A673 (cell line): ENCODE measurements at regions not wholly inside any gene's neighbourhood (a gene's known extent, or its start where the extent isn't known, plus 50 kb on each side); places are given as distances from the start of the nearest gene placed in this dataset.

Source experiments
- BruUV-seq: library from RNA; stranded (reverse); fragments of 400-500 nt; replicated peaks from 2 replicates; lab custom pipeline; 2021; lab: Mats Ljungman, UMichigan
- CTCF ChIA-PET: fragments of 300-600 bp; sonication (Branson Sonifier 250); formaldehyde crosslinking; loops from one replicate; lab custom pipeline; 2022; ENCODE audit warnings: antibody characterized with exemption; lab: Charles Lee
- POLR2A ChIA-PET: fragments of 300-600 bp; sonication (Branson Sonifier 250); formaldehyde crosslinking; loops from one replicate; lab custom pipeline; 2022; ENCODE audit warnings: antibody characterized with exemption; ENCODE audit not compliant: low non-redundant PET; lab: Charles Lee
- DNase-seq: peaks from one replicate; pipeline ENCODE4 v3.0.0-alpha.2; 2015; ENCODE audit warnings: low spot score
- H3K27ac ChIP-seq: fragments of 200-600 bp; sonication (generic); 2 replicates; pipeline ENCODE4 v1.5.1; 2016; ENCODE audit warnings: mixed run types, low read depth, mild to moderate bottlenecking, mixed read lengths, antibody characterized with exemption, low read length; ENCODE audit not compliant: poor library complexity, severe bottlenecking
- H3K27me3 ChIP-seq: fragments of 200-600 bp; sonication (generic); replicated peaks from 2 replicates; pipeline ENCODE4 v1.6.1; 2017; ENCODE audit warnings: mixed run types, low read depth, mild to moderate bottlenecking, mixed read lengths, antibody characterized with exemption, low read length; ENCODE audit not compliant: insufficient read depth, poor library complexity
- H3K36me3 ChIP-seq: fragments of 200-600 bp; sonication (generic); 2 replicates; pipeline ENCODE4 v1.6.1; 2016; ENCODE audit warnings: mixed run types, mild to moderate bottlenecking, mixed read lengths, antibody characterized with exemption, low read length; ENCODE audit not compliant: insufficient read depth, poor library complexity, severe bottlenecking
- H3K4me1 ChIP-seq: fragments of 200-600 bp; sonication (generic); 2 replicates; pipeline ENCODE4 v1.6.1; 2017; ENCODE audit warnings: mixed run types, mild to moderate bottlenecking, mixed read lengths, antibody characterized with exemption, low read length; ENCODE audit not compliant: insufficient read depth, poor library complexity, severe bottlenecking
- H3K4me3 ChIP-seq: fragments of 200-600 bp; sonication (generic); 2 replicates; pipeline ENCODE4 v1.5.1; 2016; ENCODE audit warnings: low read depth, mixed run types, mild to moderate bottlenecking, mixed read lengths, low read length; ENCODE audit not compliant: poor library complexity, severe bottlenecking
- H3K9me3 ChIP-seq: fragments of 200-600 bp; sonication (generic); 2 replicates; pipeline ENCODE4 v1.6.1; 2016; ENCODE audit warnings: mixed run types, low read depth, mild to moderate bottlenecking, mixed read lengths, antibody characterized with exemption, low read length; ENCODE audit not compliant: poor library complexity, severe bottlenecking
- EZH2 ChIP-seq: fragments of 200-600 bp; sonication (generic); IDR thresholded peaks from 2 replicates; pipeline ENCODE4 v1.6.1; 2017; ENCODE audit warnings: borderline replicate concordance, low read depth, mild to moderate bottlenecking, mixed read lengths, antibody characterized with exemption, low read length; ENCODE audit not compliant: poor library complexity, severe bottlenecking
- intact Hi-C: fragments of 100-400 bp; cut with micrococcal nuclease; formaldehyde crosslinking; loops from one replicate; pipeline ENCODE4 v1.10.0; 2022; ENCODE audit not compliant: unreplicated experiment
- TF ChIP-seq, protein P1 (sequence below): fragments of 300-800, 200-600 bp; sonication (generic); conservative IDR thresholded peaks from 2 replicates; pipeline ENCODE4 v1.5.1; 2017; ENCODE audit warnings: low read depth, mild to moderate bottlenecking, antibody characterized with exemption, low read length, moderate library complexity, mixed read lengths

DNA sequence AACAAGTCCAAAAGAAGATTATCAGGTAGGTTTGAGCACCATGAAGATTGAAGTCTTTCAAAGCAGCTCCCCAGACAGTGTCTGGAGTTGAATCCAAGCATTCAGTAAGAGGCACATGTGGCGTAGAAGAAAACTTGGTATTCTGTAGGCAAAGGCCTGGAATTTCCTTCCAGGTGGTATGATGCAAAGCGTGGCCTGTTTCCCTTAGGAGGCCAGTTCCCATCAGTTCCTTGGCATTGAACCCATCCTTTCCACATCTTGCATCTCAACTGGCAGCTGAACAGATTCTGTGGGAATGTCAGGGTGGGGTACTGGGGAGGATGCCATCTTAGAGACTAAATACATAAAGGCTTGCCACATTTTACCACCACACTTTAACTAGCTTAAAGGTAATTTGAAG, 516.0 kb downstream of the BTBD3 start:
- CTCF ChIA-PET, result no interaction called here
- Histone ChIP-seq H3K36me3 (no peaks in the 10 kb centered on the region), H3K9me3 (no peaks in the 10 kb centered on the region), H3K4me1 (no peaks in the 10 kb centered on the region), H3K27ac (no peak overlapping the region), H3K4me3 (no peak overlapping the region), H3K27me3 (no peaks in the 10 kb centered on the region)
- no TSS peak for BruUV-seq
- no peak for TF ChIP-seq EZH2
- TF ChIP-seq, protein P1, sequence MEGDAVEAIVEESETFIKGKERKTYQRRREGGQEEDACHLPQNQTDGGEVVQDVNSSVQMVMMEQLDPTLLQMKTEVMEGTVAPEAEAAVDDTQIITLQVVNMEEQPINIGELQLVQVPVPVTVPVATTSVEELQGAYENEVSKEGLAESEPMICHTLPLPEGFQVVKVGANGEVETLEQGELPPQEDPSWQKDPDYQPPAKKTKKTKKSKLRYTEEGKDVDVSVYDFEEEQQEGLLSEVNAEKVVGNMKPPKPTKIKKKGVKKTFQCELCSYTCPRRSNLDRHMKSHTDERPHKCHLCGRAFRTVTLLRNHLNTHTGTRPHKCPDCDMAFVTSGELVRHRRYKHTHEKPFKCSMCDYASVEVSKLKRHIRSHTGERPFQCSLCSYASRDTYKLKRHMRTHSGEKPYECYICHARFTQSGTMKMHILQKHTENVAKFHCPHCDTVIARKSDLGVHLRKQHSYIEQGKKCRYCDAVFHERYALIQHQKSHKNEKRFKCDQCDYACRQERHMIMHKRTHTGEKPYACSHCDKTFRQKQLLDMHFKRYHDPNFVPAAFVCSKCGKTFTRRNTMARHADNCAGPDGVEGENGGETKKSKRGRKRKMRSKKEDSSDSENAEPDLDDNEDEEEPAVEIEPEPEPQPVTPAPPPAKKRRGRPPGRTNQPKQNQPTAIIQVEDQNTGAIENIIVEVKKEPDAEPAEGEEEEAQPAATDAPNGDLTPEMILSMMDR, result no peak
- intact Hi-C loops, result no loop called here
- DNase-seq, result no peak
- POLR2A ChIA-PET, result no interaction called here

GRCh38 chr20:12434672-12435071, 517.0 kb downstream of the BTBD3 start:
- BruUV-seq, result no TSS peak
- CTCF ChIA-PET, result no interaction called here
- H3K4me3 ChIP-seq, result no peak overlapping the region
- POLR2A ChIA-PET, result no interaction called here
- H3K27me3 ChIP-seq, result no peaks in the 10 kb centered on the region
- no peak for TF ChIP-seq EZH2
- TF ChIP-seq, protein P1, result no peak
- H3K4me1 ChIP-seq, result no peaks in the 10 kb centered on the region
- no peaks in the 10 kb centered on the region for H3K36me3 ChIP-seq
- no peak for DNase-seq
- H3K9me3 ChIP-seq, result no peaks in the 10 kb centered on the region
- no peak overlapping the region for H3K27ac ChIP-seq
- intact Hi-C loops, result no loop called here

DNA sequence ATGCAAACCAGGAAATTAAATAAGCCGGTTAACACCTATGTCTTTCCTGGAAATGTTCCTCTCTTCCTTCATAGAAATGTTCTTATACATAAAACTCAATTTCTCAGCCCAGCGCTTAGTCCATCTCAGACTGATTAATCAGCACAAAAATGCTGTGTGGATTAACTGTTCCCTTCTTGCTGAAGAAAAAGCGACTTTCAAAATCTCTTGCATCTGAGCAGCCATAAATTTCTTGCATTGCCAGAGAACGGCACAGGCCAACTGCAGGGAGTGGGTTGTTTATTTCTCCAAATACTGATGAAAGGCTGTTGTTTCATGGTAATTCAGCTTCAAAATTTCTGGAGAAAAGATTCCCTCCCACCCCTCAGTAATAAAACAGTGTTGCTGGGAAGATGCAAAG, 517.6 kb downstream of the BTBD3 start:
- CTCF ChIA-PET, result no interaction called here
- POLR2A ChIA-PET, result no interaction called here
- H3K4me1 ChIP-seq, result no peaks in the 10 kb centered on the region
- H3K27ac ChIP-seq, result no peak overlapping the region
- H3K36me3 ChIP-seq, result no peaks in the 10 kb centered on the region
- no peaks in the 10 kb centered on the region for H3K27me3 ChIP-seq
- intact Hi-C loops, result no loop called here
- BruUV-seq, result no TSS peak
- H3K9me3 ChIP-seq, result no peaks in the 10 kb centered on the region
- H3K4me3 ChIP-seq, result no peak overlapping the region
- TF ChIP-seq, protein P1, result no peak
- no peak for TF ChIP-seq EZH2
- no peak for DNase-seq
